Testis (tissue), 2 donors: ENCODE measurements at regions not wholly inside any gene's neighbourhood (a gene's known extent, or its start where the extent isn't known, plus 50 kb on each side); places are given as distances from the start of the nearest gene placed in this dataset.

ENCODE experiments used
- DNase-seq: peaks from one replicate; pipeline ENCODE4 v3.0.0-alpha.2; 2019
- H3K27ac ChIP-seq, 2 donors: fragments of 200-600 bp; sonication (generic); one replicate each; pipeline ENCODE4 v1.5.1; 2019
- H3K27me3 ChIP-seq: fragments of 200-600 bp; sonication (generic); one replicate; pipeline ENCODE4 v1.5.1; 2019
- H3K36me3 ChIP-seq: fragments of 200-600 bp; sonication (generic); one replicate; pipeline ENCODE4 v1.5.1; 2017; ENCODE audit warnings: low read depth; ENCODE audit errors: missing control alignments
- H3K4me1 ChIP-seq: fragments of 200-600 bp; sonication (generic); one replicate; pipeline ENCODE4 v1.5.1; 2019
- H3K4me3 ChIP-seq, 2 donors: fragments of 200-600 bp; sonication (generic); one replicate each; pipeline ENCODE4 v1.5.1; 2017 to 2019
- H3K9me3 ChIP-seq: fragments of 200-600 bp; sonication (generic); one replicate; pipeline ENCODE4 v1.5.1; 2017
- POLR2A ChIP-seq: fragments of 450-650 bp; IDR thresholded peaks from one replicate; pipeline ENCODE4 v1.6.1; 2017; ENCODE audit warnings: antibody characterized with exemption, mild to moderate bottlenecking, moderate library complexity
- WGBS, 2 donors: methylation state at CpG; one replicate each; pipeline ENCODE4 v1.1.5; 2018; 5-methylcytosine and 5-hydroxymethylcytosine counted together
- intact Hi-C: fragments of 100-400 bp; cut with DNase I; formaldehyde crosslinking; loops from one replicate; pipeline ENCODE4 v1.15.1; 2023; ENCODE audit warnings: low total_unique reads
- TF ChIP-seq, protein P1 (sequence below), 3 experiments: fragments of 450-650 bp in 2 of 3; fragments of 200-600 bp in 1 of 3; sonication (generic) in 1 of 3; IDR thresholded peaks; one replicate each; pipeline ENCODE4 v1.5.1; 2016 to 2019; ENCODE audit warnings: antibody characterized with exemption in 3 of 3, mild to moderate bottlenecking in 2 of 3, moderate library complexity in 1 of 3

DNA sequence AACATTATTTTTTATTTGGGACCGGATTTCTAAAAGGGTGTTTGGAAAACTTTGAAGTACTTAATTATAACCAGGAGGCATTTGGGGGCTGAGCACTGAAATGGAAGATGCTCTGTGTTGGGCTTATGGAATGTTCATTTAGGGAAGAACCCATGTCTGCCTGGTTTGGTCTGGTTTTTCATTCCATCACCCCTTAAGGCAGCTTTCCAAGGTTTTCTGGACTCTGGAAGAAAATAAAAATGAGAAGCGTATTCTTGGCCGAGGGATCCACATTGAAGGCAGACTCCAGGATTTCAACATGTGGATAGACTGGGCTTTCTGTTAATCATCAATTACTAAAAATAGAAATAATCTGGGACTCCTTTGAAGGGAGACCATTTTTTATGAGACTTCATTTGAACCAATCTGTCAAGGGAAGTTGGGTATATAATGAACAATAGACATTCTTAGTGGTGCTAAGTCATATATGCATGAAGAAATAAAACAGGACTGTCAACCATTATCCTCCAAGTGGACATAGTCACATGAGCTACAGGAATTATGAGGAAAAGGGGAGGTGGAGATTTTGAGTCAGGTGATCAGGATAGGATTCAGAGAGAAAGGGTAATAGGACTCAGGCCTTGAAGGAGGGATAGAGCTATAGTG lies 270.5 kb upstream of the ADAMTS9 start:
- DNase-seq = no peak
- Histone ChIP-seq H3K9me3 (no peaks in the 10 kb centered on the region), H3K27me3 (no peaks in the 10 kb centered on the region), H3K36me3 (no peaks in the 10 kb centered on the region), H3K27ac (no peak overlapping the region), H3K4me3 (no peak overlapping the region), H3K4me1 (no peaks in the 10 kb centered on the region)
- intact Hi-C loops = no loop called here
- 62 to 65% methylated on average over 3 of the region's 3 CpGs for WGBS, 2 donors
- TF ChIP-seq POLR2A = no peak
- TF ChIP-seq, protein P1, sequence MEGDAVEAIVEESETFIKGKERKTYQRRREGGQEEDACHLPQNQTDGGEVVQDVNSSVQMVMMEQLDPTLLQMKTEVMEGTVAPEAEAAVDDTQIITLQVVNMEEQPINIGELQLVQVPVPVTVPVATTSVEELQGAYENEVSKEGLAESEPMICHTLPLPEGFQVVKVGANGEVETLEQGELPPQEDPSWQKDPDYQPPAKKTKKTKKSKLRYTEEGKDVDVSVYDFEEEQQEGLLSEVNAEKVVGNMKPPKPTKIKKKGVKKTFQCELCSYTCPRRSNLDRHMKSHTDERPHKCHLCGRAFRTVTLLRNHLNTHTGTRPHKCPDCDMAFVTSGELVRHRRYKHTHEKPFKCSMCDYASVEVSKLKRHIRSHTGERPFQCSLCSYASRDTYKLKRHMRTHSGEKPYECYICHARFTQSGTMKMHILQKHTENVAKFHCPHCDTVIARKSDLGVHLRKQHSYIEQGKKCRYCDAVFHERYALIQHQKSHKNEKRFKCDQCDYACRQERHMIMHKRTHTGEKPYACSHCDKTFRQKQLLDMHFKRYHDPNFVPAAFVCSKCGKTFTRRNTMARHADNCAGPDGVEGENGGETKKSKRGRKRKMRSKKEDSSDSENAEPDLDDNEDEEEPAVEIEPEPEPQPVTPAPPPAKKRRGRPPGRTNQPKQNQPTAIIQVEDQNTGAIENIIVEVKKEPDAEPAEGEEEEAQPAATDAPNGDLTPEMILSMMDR (IDR thresholded peaks at IDR 0.05) = no peak

DNA sequence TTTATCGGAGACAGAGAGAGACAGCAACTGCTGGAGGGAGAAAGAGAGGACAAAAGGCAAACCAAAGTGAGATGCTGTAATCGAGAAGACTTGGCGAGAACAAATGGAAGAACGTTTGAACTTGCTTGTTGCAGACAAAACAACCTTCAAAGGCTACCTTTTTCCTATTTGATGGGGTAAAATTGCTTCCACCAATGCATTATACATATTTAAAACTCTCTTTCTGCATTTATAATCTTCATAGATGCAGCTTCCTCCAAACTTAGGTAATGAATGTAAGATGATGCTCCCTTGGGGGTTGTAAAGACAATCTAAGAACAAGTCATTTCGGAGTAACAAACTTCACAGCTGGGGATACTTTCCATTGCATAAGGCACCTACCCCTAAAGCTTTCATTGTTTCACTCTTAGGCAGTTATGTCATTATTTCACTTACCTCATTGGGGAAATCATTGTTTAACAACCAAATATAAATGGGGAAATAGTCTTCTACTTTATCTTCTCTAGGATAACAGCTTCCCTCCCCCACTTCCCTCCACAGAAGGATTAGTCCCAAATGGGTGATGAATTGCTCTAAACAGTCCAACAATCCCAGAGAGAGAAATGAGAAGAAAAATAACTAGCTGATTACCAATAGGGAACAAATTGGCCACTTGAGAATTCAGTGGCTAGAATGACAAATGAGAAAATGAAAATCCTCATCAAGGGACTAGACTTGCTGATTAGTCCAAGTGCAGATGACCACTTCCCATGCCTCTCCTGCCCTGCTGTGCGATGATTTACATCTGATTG lies 269.8 kb upstream of the ADAMTS9 start:
- Histone ChIP-seq H3K9me3 (no peaks in the 10 kb centered on the region), H3K27ac (no peak overlapping the region), H3K36me3 (no peaks in the 10 kb centered on the region), H3K4me3 (no peak overlapping the region), H3K27me3 (no peaks in the 10 kb centered on the region), H3K4me1 (no peaks in the 10 kb centered on the region)
- intact Hi-C loops = no loop called here
- TF ChIP-seq, protein P1 (IDR thresholded peaks at IDR 0.05) = no peak
- TF ChIP-seq POLR2A = no peak
- 68 to 69% methylated on average over 6 of the region's 6 CpGs for WGBS, 2 donors
- DNase-seq = no peak

DNA sequence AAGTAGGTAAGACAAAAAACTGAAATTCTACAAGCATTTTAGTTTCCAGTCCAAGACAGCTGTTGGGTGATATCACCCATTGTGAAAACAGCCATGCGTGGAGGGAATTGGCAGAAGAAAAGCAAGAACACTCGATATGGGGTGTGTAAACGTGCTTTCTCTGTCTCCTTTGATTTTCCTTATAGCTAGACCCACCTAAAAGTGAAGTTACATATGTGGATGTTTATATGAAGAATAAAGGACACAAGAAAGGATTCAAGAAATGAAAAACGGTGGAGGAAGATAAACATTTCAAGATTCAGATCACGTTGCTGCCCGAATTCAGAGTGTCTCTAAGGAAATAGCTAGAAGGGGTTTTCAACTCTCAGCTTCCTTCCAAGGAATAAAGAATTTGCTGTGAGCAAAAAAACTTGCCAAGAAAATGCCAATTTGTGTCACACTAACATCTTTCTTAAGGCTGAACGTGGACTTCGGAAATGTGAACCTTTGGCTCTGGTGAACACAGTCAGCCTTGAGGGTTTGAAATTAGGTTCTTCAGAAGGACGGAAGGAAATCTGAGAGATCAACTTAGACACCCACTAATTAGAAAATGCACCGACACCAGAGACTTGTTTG lies 269.0 kb upstream of the ADAMTS9 start:
- no peaks in the 10 kb centered on the region for H3K4me1 ChIP-seq
- intact Hi-C loops = no loop called here
- no peak overlapping the region for H3K4me3 ChIP-seq
- no peaks in the 10 kb centered on the region for H3K27me3 ChIP-seq
- WGBS, 2 donors = 62 to 63% methylated on average over 10 of the region's 10 CpGs
- TF ChIP-seq POLR2A = no peak
- TF ChIP-seq, protein P1 (IDR thresholded peaks at IDR 0.05) = no peak
- H3K27ac ChIP-seq = no peak overlapping the region
- no peaks in the 10 kb centered on the region for H3K9me3 ChIP-seq
- no peak for DNase-seq
- no peaks in the 10 kb centered on the region for H3K36me3 ChIP-seq

DNA sequence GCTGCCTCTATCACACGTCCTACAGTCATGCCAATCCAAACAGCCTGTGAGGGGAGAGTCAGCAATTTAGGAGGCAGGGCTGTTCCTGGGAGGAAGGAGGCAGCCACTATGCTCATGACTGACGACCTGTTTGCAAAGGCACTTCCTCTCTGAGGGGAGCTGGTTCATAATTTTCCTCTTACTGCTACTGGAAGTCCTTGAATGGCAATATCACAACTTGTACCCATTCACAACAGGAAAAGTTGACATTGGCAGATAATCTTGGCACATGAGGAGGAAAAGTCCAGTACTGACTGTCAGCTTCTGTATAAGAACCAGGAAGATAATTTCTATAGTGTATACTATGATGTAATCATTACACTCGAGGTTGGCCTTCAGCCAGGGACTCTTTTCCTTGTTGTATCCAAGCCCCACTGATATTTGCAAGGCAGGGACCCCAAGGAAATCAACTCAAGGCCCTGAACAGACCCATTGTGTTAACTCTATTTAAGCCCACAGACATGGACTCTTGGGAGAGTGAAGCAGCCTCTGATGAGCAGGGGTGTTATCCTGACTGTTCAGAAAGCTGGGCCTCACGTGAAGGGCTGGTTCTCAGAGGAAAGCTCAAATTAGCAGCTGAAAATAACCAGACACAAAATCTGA lies 267.3 kb upstream of the ADAMTS9 start:
- Histone ChIP-seq H3K4me3 (no peak overlapping the region), H3K36me3 (no peaks in the 10 kb centered on the region), H3K27me3 (no peaks in the 10 kb centered on the region), H3K4me1 (no peaks in the 10 kb centered on the region), H3K9me3 (no peaks in the 10 kb centered on the region), H3K27ac (no peak overlapping the region)
- TF ChIP-seq, protein P1 (IDR thresholded peaks at IDR 0.05) = no peak
- TF ChIP-seq POLR2A = no peak
- intact Hi-C loops = no loop called here
- DNase-seq = no peak
- WGBS, 2 donors = 36 to 50% methylated on average over 4 of the region's 4 CpGs
